Erythroblast (primary cell): ENCODE measurements at regions not wholly inside any gene's neighbourhood (a gene's known extent, or its start where the extent isn't known, plus 50 kb on each side); places are given as distances from the start of the nearest gene placed in this dataset.
"Not testable (repeated sequence)": the region's sequence is repeated elsewhere in the genome, so short reads cannot be mapped to it uniquely, and the experiment has no call there.

ENCODE experiments used
- DNase-seq, 2 experiments: peaks; one replicate each; lab custom pipeline; 2025; lab: John Stamatoyannopoulos, UW
- GATA1 ChIP-seq: IDR thresholded peaks from 2 replicates; pipeline ENCODE4 v1.6.1; 2011; ENCODE audit warnings: low read depth, mild to moderate bottlenecking, control low read depth, low read length, moderate library complexity
- POLR2A ChIP-seq: IDR thresholded peaks from 2 replicates; pipeline ENCODE4 v1.6.1; 2011; ENCODE audit warnings: mild to moderate bottlenecking, low read length

DNA sequence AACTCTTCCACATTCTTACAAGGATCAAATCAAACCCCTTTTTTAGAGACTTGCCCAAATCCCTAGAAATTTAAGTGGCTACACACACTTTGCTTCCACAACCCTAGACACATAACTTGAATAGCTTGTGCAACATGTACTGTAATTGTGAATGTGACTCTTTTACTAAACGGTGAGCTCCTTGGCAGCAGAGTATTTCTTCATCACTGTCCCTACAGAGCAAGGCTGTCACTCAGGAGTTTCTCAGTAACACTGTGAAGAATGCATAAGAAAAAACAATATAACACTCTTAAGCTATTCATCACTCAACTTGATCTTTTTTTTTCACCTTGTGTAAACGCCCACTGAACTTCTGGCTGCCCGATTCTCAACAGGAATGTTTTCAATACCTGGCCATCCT is 53.8 kb upstream of the ADAMTS18 start:
- TF ChIP-seq POLR2A (no peak), GATA1 (no peak)
- DNase-seq, result no peak

DNA sequence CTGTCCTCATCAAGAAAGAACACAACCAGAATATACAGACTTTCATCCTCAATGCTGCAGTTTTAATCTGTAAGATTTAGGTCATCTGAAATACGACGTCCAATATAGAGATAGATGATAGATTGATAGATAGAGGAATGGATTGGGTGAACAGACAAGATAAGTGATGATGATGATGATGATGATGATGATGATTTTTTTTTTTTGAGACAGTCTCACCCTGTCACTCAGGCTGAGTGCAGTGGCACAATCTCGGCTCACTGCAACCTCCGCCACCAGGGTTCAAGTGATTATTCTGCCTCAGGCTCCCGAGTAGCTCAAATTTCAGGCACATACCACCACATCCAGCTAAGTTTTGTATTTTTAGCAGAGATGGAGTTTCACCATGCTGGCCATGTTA is 56.3 kb upstream of the ADAMTS18 start:
- no peak for DNase-seq
- no peak for TF ChIP-seq POLR2A
- no peak for TF ChIP-seq GATA1

DNA sequence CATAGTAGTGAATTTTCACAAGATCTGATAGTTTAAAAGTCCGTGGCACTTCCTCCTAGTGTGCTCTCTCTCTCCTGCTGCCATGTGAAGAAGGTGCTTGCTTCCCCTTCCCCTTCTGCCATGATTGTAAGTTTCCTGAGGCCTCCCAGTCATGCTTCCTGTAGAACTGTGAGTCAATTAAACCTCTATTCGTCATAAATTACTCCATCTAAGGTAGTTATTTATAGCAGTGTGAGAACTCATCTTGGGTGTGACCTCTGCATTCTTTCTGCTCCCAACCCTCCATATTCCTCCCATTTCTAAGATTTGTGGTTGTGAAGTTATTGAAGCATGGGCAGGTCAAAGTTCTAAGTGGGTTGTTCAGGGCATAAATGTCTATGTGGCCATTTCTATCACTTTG is 62.1 kb upstream of the ADAMTS18 start:
- no peak for TF ChIP-seq GATA1
- TF ChIP-seq POLR2A, result no peak
- DNase-seq, result no peak

DNA sequence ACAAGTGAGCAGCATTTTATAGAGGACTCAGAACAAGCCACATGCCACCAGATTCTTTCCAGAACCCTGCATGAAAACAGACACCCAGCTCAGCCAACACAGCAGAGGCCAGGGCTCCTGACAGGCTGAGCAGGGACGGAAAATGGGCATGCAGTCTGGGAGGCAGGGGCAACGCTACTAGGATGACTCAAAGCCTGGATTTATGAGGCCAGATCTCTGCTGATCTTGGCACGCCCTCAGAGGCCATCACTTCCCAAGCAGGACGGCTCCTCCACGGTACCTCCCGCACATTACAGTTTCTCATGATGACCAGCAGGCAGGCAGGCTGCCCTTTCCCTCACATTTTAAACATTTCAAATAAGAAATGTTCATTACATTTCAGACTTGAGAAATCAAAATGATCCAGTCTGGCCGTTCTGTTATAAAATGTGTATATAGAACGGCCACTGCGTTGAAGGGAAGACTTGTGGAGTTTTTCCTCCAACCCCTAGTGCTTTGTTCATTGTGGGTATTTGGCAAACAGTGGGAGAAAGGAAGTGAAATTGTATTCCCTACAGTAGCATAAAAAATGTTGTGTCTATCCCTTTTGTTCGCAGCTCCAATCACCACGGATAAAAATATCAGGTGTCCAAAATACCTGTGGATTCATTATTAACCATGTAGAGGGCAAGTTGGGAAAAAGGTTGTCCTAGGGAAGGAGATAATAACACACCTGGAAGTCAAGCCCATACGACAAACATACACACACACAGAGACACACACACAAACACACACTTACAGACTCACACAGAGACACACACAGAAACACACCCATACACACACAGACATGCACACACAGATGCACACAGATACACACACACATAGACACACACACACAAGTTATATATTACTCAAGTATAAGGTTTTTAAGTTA is 64.8 kb upstream of the ADAMTS18 start:
- TF ChIP-seq POLR2A, result no peak
- no peak for TF ChIP-seq GATA1
- no peak for DNase-seq

DNA sequence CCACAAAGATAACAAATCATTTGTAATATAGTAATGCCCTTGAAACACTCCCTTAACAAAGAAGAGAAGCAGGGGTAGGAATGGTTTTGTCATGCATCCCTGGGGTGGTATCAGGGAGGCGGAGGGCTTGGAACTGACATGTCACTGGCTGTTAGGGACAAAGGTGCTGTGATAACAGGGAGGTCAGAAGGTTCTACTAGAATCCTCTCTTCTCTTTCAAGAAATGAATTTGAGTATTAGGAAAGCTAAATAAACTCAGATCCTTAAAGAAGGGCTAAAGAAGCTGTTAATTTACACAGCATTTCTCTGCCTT is 65.4 kb upstream of the ADAMTS18 start:
- TF ChIP-seq POLR2A (no peak), GATA1 (no peak)
- DNase-seq, result no peak

DNA sequence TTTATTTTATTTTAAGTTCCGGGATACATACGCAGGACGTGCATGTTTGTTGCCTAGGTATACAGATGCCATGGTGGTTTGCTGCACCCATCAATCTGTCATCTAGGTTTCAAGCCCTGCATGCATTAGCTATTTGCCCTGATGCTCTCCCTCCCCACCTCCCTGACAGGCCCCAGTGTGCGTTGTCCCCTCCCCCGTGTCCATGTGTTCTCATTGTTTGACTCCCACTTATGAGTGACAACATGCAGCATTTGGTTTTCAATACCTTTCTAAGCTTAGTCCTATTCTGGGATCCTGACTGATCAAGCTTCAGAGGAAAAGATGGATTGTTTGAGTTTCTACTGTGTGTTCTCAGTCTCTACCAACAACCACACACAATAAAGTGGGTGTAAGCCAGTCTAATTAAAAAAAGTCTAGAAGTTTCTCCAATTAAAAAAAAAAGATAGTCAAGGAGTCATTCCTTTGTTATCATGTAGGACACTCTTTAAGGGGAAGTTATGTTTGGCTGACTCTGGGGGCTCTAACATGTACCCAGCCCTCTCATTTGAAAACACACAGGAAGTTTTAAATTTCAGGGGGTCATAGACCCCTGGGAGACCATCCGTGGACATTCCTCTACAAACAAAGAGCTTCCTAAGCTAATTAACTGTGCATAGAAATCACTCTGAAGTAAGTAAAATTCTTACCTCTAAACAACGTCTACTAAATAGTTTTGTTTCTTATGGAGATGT is 66.3 kb upstream of the ADAMTS18 start:
- TF ChIP-seq POLR2A (no peak), GATA1 (no peak)
- DNase-seq, result no peak

DNA sequence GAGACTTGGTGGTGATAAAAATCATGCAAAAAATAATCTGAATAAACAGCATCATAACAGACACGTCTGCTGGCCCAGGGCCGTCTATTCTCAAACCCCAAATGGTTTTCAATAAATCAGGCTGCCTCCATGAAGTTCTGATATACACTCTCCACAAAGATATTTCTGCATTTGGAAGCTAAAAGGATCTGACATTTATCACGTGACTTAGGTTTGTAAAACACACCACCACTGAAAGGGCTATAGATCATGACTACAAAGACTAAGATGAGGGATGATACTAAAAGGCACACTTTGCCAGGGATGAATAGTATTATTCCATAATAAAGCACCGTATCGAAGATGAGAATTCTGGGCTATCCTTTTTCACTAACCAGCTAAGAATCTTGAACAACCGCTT is 67.6 kb upstream of the ADAMTS18 start:
- TF ChIP-seq POLR2A, result no peak
- no peak for TF ChIP-seq GATA1
- no peak for DNase-seq

DNA sequence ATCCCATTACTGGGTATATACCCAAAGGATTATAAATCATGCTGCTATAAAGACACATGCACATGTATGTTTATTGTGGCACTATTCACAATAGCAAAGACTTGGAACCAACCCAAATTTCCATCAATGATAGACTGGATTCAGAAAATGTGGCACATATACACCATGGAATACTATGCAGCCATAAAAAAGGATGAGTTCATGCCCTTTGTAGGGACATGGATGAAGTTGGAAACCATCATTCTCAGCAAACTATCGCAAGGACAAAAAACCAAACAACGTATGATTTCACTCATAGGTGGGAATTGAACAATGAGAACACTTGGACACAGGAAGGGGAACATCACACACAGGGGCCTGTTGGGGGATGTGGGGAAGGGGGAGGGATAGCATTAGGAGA is 71.7 kb upstream of the ADAMTS18 start:
- not testable (repeated sequence) for DNase-seq

DNA sequence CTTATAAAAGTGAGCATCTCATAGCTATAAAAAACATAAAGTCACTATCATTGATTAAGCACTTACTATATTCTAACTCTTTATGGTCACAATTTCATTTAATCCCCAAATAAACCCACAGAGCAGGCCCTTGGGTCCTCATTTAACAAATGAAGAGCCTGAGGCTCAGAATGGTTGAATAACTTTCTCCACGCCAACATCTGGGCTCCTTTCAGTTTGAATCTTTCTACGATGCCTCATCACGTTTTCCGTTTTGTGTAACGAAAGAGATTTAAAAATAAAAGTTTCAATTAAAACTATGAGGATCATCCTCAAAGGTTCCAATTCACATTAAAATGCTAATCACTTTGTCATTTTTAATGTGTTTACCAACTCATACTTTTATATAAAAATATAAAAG is 74.2 kb upstream of the ADAMTS18 start:
- DNase-seq, result no peak
- TF ChIP-seq GATA1, result no peak
- no peak for TF ChIP-seq POLR2A

DNA sequence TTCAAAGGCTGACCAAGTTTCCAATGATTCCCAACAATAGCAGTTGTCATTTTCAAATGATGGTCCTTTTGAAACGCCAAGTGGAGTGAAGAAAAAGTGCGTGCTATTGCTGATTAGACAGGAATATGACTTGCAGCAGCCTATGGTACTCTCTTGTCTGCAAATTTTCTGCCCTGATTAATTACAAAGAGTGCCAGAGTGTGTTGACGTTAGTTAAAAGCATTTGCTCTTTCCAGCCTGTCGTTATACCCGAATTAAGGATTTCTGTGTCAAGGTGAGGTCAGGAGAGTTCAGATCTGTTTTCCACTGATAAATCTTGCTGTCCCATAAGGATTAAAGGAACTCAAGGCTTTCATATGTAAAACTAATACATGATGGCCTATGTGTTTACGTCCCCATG is 75.0 kb upstream of the ADAMTS18 start:
- TF ChIP-seq GATA1, result no peak
- TF ChIP-seq POLR2A, result no peak
- no peak for DNase-seq

DNA sequence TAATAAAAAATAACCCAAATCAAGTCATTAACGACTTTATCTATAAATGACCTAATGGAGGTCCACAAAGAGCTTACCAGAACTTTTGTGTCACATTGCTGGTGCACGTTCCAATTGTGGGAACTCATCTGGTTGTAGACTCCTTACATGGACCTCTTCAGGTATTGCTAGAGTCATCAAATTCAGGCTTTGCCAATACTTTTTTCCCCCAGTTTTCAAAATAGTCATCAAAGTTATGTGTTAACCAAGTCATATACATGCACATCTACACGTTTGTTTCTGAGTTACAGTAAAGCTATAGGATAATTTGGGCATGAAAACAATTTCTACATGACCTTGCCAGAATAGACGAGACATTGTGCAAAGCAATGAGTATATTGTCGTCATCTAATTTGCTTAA is 76.2 kb upstream of the ADAMTS18 start:
- DNase-seq, result no peak
- TF ChIP-seq POLR2A, result no peak
- TF ChIP-seq GATA1, result no peak

DNA sequence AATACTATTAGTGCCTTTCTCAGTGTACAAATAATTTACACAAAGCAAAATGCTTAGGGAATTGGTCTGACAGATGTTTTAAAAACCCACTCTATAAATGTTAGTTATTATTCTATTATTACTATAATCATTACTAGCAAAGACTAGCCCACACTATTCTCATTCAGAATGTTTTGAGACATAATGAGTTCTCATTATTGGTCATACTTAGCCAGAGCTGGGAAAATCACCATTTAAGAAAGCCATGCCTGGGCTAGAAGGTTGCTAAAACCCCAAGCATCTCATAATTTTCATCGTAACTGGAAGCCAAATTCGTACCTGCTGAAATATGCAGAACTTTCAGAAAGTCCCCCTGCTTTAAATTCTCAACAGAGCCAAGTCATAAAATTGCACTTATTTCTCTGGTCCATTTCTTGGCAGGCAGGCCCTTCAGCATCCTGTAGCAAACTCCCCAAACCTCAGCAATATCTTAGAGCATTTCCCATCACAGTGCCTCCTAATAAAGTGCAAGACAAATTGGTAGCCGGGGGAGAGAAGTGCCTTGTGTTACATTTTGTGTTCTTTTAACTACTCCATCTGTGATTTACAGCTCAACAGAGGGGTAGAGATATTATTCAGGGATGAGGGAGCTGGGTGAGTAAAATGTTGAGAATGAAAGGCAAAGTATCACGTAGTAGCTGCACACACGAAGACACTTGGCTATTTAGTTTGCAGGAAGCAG is 79.8 kb upstream of the ADAMTS18 start:
- DNase-seq, result no peak
- TF ChIP-seq POLR2A (no peak), GATA1 (no peak)

DNA sequence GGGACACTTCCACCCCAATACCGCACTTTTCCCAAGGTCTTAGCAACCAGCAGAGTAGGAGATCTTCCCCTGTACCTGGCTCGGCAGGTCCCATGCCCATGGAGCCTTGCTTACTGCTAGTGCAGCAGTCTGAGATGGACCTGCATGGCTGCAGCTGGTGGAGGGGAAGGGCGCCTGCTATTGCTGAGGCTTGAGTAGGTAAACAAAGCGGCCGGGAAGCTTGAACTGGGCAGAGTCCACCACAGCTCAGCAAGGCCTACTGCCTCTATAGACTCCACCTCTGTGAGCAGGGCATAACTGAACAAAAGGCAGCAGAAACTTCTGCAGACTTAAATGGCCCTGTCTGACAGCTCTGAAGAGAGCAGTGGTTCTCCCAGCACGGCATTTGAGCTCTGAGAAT is 90.4 kb upstream of the ADAMTS18 start:
- DNase-seq, result not testable (repeated sequence)

DNA sequence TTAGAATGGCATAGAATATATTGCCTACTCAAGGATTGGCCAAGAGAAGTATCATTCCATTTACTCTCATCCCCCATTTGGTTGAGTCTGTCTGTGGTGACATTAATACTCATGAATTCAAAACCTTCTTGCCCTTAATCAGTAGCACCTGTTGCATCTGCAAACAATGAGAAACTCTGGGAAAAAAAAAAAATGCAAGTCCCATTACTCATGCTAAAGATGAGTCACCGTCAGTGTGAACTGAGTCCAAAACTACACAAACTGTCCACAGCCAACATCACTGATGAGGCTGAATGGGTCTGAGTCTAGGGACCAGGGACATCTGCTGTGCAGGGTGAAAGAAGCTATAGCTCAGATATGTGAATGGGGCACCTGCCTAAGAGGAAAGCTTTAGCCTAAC is 96.9 kb upstream of the ADAMTS18 start:
- no peak for DNase-seq

More for the DNA sequence above, 96.9 kb upstream of the ADAMTS18 start:
- TF ChIP-seq POLR2A, result no peak
- TF ChIP-seq GATA1, result no peak
